NOMO-1 (cell line): ENCODE measurements at regions not wholly inside any gene's neighbourhood (a gene's known extent, or its start where the extent isn't known, plus 50 kb on each side); places are given as distances from the start of the nearest gene placed in this dataset.
A peak's percentile ranks its signal among the peaks of the same experiment; 100 is the strongest.

ENCODE experiments used
- DNase-seq, 2 experiments: peaks; one replicate each; lab custom pipeline; 2025; ENCODE audit not compliant: unreplicated experiment in 2 of 2; lab: John Stamatoyannopoulos, UW

DNA sequence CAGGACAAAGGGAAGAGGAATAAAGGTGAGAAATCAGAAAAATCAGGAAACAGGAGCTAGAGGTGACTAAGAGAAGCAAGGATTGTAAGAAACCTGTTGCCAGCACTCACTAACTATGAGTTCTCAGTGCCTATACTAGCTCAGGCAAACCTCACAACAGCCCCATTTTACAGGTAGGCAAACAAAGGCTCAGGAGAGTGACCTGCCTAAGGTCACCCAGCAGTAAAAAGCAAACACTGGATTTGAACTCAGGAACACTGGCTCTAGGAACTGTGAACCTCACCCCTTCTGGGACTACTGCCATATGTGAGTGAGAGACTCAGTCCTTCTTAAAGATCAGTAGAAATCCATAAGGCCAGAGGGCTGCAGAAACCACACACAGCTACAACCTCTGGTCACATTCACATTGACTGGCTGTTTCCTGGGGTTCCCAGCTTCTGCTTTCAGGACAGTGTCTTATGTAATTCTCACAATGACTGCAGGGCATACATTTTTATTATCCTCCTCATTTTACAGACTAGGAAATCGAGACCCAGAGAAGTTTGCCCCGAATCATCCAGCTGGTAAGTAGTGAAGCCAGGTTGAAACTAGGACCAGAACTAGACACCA lies 80.7 kb upstream of the MAFB start:
- peak; percentile 78 to 86 for DNase-seq

DNA sequence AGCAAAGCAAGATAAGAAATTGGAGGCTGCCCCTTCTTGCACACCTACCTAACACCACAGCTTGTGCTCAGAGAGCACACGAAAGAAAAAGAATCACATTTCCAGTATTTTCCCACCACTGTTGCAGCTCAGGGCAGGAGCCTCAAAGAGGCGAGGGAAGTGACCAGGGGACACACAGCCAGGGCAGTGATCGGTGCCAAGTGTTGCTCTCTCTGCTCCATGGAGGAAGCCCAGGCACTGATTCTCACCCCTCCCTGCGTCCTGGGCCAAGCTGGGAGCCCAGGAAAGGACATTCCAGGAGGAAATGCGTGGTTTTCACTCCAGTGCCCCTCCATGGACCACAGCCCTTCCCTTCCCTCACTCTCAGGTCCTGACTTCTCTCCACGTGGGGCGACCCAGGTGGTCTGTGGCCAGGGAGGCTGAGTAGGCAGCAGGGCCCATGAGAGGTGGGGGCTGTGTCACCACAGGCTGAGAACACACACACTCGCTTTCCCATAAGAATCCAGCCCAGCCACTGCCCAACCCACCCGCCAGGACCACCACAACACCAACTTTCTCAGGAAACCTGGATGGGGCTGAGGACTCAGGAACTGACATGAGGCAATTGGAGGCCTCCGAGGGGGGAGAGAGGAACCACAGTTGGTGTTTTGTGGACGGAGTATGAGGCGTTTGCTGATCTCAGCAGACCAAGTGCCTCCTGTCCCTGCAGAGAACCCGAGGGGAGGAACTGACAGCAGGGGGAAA lies 81.7 kb upstream of the MAFB start:
- peak in 1 of 2 experiments; percentile 25 for DNase-seq

DNA sequence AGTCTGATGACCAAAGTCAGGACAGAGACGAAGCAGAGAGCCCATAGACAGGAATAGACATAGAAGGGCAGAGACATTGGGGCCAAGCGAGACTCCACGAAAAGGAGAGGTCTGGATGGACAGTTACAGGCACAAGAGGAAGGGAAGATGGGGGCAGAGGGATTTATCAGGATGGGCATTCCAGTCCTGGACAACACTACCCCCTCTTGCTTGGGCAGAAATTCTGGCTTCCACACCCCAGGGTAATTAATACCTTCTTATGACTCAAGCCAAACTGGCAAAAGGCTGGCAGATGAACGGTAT lies 82.2 kb upstream of the MAFB start:
- DNase-seq: no peak

DNA sequence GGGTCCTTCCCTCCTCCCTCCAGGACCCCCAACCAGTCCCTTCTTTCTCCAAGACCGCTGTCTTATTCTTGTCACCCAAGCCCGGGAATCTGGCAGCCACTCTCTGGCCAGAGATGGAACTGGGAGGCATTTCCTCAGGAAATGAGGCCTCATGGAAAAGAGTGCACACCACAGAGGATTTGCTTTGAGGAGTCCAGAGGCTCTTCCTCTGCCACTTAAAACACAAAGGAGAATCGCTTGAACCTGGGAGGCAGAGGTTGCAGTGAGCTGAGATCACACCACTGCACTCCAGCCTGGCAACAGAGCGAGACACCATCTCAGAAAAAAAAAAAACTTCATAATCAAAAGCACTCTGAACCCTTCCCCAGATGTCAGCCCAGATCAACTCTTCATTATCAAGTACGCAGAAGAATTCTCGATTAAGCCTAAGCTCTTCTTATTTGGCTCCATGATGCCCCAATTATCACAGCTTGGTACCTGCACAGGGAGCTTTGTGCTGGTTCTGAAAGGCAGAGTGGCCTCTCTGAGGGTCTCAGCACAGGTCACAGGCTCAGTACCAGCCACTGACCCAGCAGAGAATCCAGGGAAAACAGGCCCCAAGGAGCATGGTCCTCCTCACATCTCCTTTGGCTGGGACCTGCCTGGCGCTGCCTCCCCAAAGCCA lies 82.9 kb upstream of the MAFB start:
- no peak for DNase-seq

DNA sequence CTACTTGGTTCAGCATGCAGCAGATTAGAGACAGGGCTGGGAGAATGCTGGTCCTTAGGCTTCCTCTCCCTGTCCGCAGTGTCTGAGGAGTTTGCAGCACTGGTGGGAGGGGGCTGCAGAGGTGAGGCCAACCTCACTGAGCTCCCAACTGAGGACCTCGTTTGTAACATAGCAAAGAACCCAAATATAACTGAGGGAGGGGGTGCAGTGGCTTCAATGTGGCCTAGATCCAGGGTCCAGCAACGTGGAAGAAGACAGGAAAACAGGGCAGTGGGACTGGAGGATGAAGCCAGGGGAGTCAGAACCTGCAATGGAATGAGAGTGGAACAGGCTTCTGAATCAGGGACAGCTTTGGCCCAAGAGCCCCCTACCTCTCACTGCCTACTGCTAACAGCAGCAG lies 84.3 kb upstream of the MAFB start:
- no peak for DNase-seq

DNA sequence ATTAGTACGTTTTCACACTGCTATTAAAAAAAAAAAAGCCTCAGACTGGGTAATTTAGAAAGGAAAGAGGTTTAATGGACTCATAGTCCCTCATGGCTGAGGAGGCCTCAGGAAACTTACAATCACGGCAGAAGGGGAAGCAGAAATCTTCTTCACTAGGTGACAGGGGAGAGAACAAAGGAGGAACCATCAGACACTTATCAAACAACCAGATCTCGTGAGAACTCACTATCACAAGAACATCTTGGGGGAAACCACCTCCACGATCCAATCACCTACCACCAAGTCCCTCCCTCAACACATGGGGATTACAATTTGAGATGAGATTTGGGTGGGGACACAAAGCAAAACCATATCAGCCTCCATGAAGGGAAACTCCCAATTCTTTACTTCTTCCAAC lies 85.2 kb upstream of the MAFB start:
- DNase-seq: peak in 1 of 2 experiments; percentile 55

DNA sequence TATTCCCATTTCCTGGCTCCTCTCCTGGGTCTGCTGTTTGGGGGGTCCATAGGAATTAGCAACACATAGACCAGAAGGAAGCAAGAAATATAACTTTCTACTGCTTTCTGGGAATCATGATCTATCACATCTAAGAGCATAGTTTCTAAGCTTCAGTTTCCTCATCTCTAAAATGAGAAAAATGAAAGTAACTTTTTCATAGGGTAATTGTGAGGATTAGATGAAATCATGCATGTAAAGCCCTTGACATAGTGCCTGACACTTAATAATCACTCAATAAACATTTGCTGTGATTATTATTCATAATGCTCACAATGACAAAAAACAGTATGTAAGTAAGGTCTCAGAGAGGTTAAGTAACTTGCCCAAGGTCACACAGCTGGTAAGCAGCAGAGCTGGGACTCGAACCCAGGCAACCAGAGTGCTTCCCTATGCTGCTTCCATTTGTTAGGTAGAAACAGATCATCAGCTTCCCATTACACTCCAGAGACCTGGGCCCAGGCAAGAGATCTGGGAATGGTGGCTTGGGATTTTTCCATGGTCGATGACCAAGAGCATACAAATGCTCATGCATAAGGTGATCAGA lies 86.6 kb upstream of the MAFB start:
- no peak for DNase-seq

DNA sequence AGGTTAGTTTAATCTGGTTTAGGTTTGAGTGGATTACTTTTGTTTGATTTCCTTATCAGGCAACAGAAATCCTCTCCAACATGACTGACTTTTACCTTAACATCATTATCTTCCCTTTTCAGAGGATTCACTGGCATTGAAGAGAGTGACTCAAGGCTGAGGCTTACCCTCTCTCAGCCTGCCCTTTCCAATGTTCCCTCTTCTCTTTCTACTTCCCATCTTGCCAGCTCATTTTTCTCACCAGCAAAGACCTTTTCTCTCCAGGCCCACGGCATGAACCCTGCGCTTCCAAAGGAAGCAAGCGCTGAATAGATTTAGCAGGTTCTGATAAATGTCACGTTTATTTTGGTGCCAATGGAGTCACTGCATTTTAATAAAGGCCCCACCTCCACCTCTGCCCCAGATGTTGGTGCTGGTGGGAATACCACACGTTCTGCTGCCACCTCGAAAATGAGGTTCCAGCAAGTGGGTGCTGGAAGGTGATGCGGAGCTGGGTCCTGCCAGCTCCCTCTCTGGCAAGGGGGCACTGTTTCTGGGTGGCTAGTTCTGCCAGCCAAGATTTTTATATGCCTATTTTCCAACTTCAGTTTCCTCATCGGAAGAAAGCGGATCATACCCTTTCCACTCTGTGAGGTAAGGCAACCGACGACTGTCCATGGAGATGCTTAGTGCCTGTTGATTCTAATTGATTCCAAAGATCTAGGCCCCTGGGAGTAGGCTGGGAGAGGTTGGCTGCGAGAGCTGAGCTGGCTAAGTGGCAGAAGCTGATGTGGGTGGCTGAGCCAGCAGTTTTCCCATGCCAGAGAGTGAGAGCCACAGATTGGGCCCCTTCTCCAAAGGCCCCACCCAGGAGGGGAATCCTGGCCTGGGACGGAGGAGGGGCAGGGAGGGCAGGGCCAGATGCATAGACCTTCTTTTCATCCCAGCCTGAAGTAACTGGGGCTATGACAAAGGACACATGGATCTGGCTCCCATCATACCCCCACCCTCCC lies 87.7 kb upstream of the MAFB start:
- no peak for DNase-seq

DNA sequence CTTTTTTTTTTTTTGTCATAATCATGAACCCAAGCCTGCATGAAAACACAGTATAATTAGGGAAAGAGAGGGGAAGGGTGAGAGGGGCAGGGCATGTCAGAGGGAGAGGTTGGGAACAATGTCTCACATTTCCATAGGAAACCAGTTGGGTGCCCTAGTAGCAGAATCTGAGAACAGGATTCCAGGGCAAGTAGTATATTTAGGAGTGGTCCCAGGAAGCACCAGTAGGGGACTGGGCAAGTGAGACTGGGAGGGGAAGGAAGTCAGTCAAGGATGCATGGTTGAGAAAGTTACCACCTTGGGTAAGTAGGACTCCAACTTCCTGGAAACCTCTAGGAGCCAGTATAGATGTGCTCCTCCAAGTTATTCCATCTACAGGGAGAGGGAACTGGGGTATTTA lies 88.6 kb upstream of the MAFB start:
- no peak for DNase-seq

DNA sequence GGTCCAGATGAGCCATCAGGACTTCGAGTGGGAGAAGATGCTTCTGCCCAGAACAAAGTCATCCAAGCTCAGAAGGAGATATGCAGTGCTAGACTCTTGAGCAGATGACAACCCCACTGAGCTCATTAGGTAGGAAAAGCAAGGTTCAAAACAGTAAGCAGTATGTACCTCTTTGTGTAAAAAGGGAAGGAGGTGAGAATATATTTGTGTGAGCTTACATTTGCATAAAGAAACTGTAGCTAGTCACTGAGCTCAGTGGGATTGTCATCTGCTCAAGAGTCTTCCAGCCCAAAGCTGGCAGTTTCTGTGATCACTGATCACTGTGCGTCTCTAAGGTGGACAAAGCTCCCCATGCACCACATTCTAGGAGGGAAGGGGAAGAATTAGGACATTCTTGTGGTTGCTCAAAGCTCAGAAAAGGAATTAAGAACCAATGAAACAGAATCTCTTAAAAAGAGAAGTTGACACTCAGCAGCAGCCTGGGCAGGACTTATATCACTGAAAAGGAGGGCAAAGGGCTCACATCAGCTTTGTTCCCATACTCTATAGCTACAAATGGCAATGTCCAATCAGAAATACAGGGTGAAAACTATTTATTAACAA lies 90.0 kb upstream of the MAFB start:
- peak; percentile 53 to 85 for DNase-seq

DNA sequence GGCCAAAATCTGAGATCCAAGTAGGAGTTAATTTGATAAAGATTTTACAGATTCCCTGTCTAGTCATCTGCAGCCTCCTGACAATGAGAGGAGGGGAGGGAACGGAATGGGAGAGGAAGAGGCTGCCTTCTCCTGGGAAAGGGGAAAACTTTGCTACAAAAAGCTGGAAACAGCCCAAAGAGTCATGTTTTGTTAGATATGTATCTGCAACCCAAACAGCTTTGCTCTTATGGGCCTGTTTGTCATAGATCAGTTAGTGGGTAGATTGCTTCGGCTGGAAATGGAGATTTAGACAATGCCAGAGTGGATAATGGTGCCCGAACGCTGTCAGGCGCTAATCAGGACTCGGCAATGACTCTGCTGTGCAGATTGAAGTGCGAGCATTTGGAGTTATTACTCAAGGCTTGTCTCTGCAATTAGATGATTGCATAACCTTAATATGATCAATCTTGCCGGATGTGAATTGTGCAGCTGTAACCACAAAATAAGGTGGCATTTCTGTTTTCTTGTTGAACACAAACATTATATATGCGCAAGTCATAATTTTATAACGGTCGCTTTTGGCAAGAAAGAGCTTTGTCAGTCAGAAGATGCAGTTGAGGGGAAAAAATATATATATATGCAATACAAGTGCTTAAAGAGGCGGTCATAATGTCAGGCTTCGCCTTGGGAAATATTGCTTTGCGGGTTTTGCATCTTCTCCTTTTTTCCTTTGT lies 92.4 kb upstream of the MAFB start:
- peak; percentile 82 to 95 for DNase-seq

DNA sequence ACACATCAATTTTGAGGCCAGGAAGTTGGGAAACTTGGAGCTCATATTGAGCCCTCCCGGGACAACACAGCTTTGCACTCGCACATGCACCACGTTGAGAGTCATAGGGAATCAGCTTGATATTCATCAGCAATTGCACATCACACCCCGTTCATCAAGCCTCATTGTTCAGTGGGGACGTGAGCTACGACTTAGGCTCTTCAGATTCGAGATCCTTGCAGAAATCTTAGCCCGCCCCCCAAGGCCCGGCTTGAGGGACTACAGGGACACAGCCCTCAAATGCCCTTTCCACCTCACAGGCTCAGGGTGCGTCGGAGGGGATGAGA lies 93.0 kb upstream of the MAFB start:
- DNase-seq: no peak

DNA sequence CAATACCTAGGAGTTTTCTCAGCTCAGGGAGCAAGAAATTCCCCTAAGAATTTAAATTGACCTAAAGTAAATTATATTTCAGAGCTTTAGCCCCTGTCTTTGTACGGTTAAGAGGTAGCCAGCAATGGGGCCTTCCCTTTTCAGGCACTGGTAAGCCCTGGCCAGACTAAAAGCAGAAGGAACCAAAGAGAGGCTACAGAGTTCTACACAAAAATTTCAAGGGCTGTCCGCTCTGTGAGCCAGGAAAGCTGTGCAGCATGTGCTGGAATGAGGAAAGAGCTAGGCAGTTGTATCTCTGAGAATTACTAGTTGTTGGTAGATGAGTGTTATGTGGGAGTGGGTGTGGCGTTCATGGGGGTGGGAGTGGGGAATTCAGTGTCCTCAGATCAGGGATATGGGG lies 96.3 kb upstream of the MAFB start:
- DNase-seq: no peak

DNA sequence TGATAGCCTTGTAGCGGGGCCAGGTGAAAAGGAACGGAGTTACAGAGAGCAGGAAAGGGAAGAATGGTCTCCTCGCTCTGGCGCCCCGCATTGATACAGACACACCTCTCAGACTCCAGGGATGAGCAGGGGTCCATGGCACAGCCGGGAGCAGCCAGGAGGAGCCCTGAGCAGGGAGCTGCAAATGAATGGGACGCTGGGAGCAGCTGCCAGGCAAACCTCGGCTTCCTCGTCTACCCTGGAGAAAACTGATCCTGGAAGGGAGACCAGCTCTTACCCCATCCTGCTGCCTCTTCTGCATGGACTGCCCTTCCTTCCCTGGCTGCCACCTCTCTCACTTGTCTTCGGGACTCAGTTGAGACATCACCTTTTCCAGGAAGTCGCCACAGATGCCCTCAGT lies 97.3 kb upstream of the MAFB start:
- no peak for DNase-seq

DNA sequence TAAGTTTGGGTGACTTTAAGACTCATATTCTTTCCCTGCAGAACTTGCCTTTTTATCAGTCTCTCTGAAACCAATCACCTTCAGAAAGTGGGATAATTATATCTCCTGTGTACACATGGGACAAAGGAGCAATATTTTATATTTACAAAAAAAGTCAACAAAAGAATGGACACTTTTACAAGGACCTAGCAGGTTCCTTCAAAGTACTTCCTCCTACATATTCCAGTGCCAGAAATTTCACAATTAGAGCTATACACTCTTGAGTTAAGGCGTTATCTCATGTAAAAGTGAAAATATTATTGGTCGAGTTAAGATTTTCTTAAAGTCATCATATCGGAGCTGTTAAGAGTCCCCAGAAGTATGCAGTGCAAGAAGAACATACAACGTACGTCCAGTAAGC lies 98.9 kb upstream of the MAFB start:
- peak in 1 of 2 experiments; percentile 35 for DNase-seq

DNA sequence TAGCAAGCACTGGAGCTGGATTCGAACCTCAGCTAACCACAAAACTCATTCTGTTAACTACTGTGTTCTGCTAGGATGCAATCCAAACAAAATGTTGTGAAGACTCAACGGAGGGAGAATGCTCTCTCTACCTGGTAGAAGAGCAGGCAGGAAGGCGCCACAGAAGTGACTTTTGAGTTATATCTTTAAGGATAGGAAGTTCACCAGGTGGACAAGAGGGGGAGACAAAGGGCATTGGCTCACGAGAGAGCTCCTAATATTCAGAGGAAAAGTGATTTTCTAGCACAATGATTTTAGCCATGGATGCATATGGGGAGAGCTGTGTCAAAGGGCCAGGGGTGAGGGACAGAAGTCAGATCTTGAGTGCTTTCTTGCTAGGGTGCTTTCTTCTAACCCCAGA lies 108.4 kb upstream of the MAFB start:
- DNase-seq: no peak

DNA sequence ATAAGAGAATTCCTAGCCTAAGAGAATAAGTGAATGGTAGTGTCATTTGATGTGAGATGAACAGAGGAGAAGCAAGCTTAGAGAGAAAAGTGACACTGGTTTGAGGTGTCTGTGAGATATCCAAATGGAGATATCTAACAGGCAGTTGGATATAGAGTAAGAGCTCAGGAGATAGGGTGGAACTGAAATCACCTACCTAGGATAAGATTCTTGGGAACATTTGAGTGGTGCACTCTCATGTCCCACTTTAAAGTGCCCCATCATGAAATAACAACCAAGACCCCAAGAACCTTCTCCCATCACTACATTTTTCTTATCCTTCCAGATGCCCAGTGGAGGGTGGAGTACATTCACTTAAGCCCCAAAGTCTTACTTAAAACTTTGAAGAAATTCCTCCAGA lies 109.0 kb upstream of the MAFB start:
- DNase-seq: no peak

DNA sequence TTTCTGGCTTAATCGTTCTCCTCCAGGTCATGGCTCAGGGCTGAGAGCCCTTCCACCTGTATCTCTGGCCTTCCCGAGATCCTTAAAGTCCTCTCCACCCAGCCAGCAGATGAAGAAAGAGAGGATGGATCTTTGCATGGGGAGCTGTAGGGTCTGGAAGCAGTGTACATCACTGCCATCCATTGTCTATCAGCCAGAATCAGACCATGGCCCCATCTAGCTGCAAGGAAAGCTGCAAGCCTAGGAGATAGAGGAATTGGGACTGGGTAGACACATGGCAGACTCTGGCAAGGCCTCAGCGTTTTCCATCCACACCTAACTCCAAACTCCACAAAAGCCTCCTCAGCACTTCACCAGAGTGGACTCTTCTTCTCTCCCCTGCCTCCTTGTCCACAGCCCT lies 113.8 kb upstream of the MAFB start:
- DNase-seq: no peak

DNA sequence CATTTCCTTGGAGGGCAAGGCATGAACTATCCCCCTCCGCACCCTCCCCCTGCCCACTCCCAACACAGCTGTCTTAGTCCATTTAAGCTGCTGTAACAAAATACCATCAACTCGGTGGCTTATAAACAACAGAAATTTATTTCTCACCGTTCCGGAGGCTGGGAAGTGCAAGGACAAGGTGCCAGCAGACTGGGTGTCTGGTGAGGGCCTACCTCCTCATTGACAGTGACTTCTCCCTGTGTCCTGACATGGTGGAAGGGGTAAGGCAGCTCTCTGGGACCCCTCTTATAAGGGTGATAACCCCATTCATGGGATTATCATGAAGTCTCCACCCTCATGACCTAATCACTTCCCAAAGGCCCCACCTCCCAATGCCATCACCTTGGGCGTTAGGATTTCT lies 114.3 kb upstream of the MAFB start:
- DNase-seq: no peak

DNA sequence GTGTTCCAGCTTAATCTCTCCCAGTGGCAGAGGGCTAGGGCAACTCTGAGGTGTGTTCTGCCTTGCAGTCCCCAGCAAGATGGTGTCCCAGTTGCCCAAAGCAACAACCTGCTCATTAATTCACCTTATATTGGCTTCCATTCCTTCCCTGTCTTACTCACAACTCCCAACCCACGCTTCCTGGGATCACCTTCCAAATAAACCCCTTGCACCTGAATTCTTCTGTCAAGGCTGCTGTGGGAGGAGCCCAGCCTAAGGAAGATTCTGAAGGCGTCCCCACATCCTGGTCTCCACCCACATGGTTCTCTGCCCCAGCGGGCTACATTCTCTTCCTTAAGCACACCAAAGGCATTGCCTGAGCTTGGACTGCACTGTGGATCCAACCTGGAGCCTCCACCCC lies 116.6 kb upstream of the MAFB start:
- DNase-seq: no peak
